ENCODE measurements at regions not wholly inside any gene's neighbourhood (a gene's known extent, or its start where the extent isn't known, plus 50 kb on each side); places are given as distances from the start of the nearest gene placed in this dataset.

- Histone ChIP-seq H3K9me1 (ENCODE audit: insufficient read depth, low read length) (no peaks in the 10 kb centered on the region), H3K4me2 (ENCODE audit: low read depth, low read length) (no peak overlapping the region), H3K18ac (ENCODE audit: low read depth, low read length) (no peak overlapping the region), H3K9me3 (ENCODE audit: control insufficient read depth, insufficient read depth, low read length) (no peaks in the 10 kb centered on the region), H4K20me1 (ENCODE audit: insufficient read depth, low read length) (no peaks in the 10 kb centered on the region), H3K9ac (ENCODE audit: low read depth, low read length) (no peak overlapping the region), H2AK5ac (ENCODE audit: low read depth, low read length) (no peak overlapping the region), H3K27ac (ENCODE audit: insufficient read depth, low read length) (no peak overlapping the region), H3K27me3 (ENCODE audit: control insufficient read depth, insufficient read depth, low read length) (no peaks in the 10 kb centered on the region), H3K23ac (ENCODE audit: low read depth, low read length) (no peak overlapping the region), H3K79me1 (ENCODE audit: low read depth in 1 of 2, low read length in 2 of 2) (no peaks in the 10 kb centered on the region), H2AK9ac (replicated peaks; ENCODE audit: low read depth, low read length, poor library complexity) (no peak overlapping the region), H4K5ac (ENCODE audit: low read depth, low read length) (no peak overlapping the region), H3K14ac (replicated peaks; ENCODE audit: low read depth, low read length) (no peak overlapping the region), H2BK15ac (ENCODE audit: low read depth, low read length) (no peak overlapping the region), H2AFZ (replicated peaks; ENCODE audit: low read length, poor library complexity) (no peak overlapping the region), H4K91ac (ENCODE audit: insufficient read depth, low read depth, low read length) (no peak overlapping the region), H3K36me3 (ENCODE audit: control insufficient read depth, insufficient read depth, low read length) (no peaks in the 10 kb centered on the region), H3K4me1 (ENCODE audit: control insufficient read depth, insufficient read depth, low read length) (no peaks in the 10 kb centered on the region), H2BK20ac (ENCODE audit: low read depth, low read length) (no peak overlapping the region), H3K4me3 (ENCODE audit: insufficient read depth, low read depth, low read length) (no peak overlapping the region), H3K4ac (ENCODE audit: low read depth, low read length) (no peak overlapping the region), H4K8ac (ENCODE audit: low read depth in 2 of 2, low read length in 2 of 2) (no peak overlapping the region), H2BK120ac (ENCODE audit: low read depth, low read length) (no peak overlapping the region), H2BK5ac (ENCODE audit: low read depth, low read length, poor library complexity, severe bottlenecking) (no peak overlapping the region), H3K56ac (ENCODE audit: extremely low read depth, insufficient read depth, low read length) (no peak overlapping the region)
- ChIA-PET CTCF (no interaction called here), POLR2A (ENCODE audit: unreplicated experiment) (no interaction called here)
- dilution Hi-C loops (cut with HindIII; ENCODE audit: low sequenced_read_pairs, unreplicated experiment), result no loop called here
- intact Hi-C loops (cut with micrococcal nuclease), result no loop called here
- DNase-seq (no peak), ATAC-seq (ENCODE audit: low read depth) (no peak)
- TF ChIP-seq USF2 (IDR thresholded peaks at IDR 0.05; ENCODE audit: low read depth, low read length) (no peak), SMC3 (IDR thresholded peaks at IDR 0.05; ENCODE audit: low read depth, low read length) (no peak), ELK1 (IDR thresholded peaks at IDR 0.05; ENCODE audit: borderline replicate concordance, low read depth, low read length) (no peak), CHD1 (IDR thresholded peaks at IDR 0.05; ENCODE audit: low read depth, low read length) (no peak)
- in situ Hi-C loops (cut with MboI; ENCODE audit: low sequenced_read_pairs), result loop anchor here (10.0 kb wide), 1 partner anchor 222 kb away; no protein-coding TSS in a partner anchor
- WGBS, 2 experiments (ENCODE audit: extremely low coverage in 2 of 2, insufficient read length in 1 of 2), result no CpG with 5 or more reads among the region's 3 CpGs
- no TSS peak for BruUV-seq (replicated peaks)
Observed at GRCh38 chr6:133046576-133046975, 194.6 kb upstream of the EYA4 start.

Measured in IMR-90 (cell line).